Muscle layer of colon (tissue), 2 donors: ENCODE measurements at regions not wholly inside any gene's neighbourhood (a gene's known extent, or its start where the extent isn't known, plus 50 kb on each side); places are given as distances from the start of the nearest gene placed in this dataset.
"Not testable (repeated sequence)": the region's sequence is repeated elsewhere in the genome, so short reads cannot be mapped to it uniquely, and the experiment has no call there.

ENCODE experiments used
- H3K27ac ChIP-seq: one replicate; pipeline ENCODE4 v1.7.0; 2013; ENCODE audit warnings: low read depth, mild to moderate bottlenecking, low read length, moderate library complexity
- H3K27me3 ChIP-seq, 2 donors: one replicate each; pipeline ENCODE4 v1.7.0; 2013; ENCODE audit warnings: low read length in 2 of 2, mild to moderate bottlenecking in 2 of 2; ENCODE audit not compliant: insufficient read depth in 2 of 2, control insufficient read depth in 1 of 2
- H3K36me3 ChIP-seq: one replicate; pipeline ENCODE4 v1.7.0; 2013; ENCODE audit warnings: mild to moderate bottlenecking, low read length; ENCODE audit not compliant: insufficient read depth
- H3K4me1 ChIP-seq: one replicate; pipeline ENCODE4 v1.7.0; 2013; ENCODE audit warnings: mild to moderate bottlenecking, low read length; ENCODE audit not compliant: insufficient read depth
- H3K4me3 ChIP-seq, 2 donors: one replicate each; pipeline ENCODE4 v1.7.0; 2013; ENCODE audit warnings: low read length in 2 of 2, low read depth in 1 of 2, mild to moderate bottlenecking in 1 of 2, moderate library complexity in 1 of 2
- H3K9ac ChIP-seq: one replicate; pipeline ENCODE4 v1.7.0; 2013; ENCODE audit warnings: low read length
- H3K9me3 ChIP-seq: one replicate; pipeline ENCODE4 v1.7.0; 2013; ENCODE audit warnings: mild to moderate bottlenecking, low read length
- donor health status: abdominal sarcoma.
- donor health status: Adenocarcinoma of cecum.

DNA sequence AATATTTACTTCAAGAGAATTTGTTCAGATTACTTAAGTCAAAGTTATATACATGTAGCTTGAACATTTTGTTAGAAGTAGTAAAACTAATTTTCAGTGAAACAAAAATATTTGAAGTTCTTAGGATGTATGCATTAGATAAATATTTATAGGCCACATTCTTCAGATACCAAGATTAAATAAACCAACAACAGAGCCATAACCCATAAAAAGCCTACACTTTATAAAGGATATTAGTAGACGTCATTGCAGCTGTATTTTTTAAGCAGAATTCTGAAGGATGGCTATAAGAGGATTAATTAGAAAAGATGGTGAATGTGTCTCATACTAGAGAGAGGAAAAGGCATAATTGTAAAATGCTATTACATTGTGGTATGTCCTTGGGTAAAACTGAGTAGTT lies 449.7 kb upstream of the ALCAM start:
- Histone ChIP-seq H3K27me3 (no peaks in the 10 kb centered on the region), H3K9ac (no peak overlapping the region), H3K4me1 (no peaks in the 10 kb centered on the region), H3K27ac (no peak overlapping the region), H3K36me3 (no peaks in the 10 kb centered on the region), H3K9me3 (no peaks in the 10 kb centered on the region), H3K4me3 (no peak overlapping the region)

DNA sequence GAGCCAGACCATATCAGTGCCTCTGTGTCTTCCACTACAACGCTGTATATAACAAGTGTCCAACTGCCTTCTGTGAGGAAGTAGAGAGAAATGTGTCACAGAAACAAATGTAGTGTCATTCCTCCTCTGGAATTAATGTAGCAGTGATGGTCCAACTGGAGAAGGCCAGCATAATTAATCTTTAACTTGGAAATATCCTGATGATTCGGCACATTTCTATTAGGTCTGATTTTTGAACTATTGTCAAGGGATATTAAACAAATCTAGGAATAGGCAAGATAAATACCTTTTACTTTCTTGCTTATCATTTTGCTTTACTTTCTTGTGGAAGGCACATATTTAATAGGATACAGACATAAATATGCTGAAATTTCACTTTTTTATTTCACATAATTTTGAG lies 446.2 kb upstream of the ALCAM start:
- no peak overlapping the region for H3K9ac ChIP-seq
- H3K27ac ChIP-seq: no peak overlapping the region
- no peaks in the 10 kb centered on the region for H3K36me3 ChIP-seq
- H3K27me3 ChIP-seq: no peaks in the 10 kb centered on the region
- H3K9me3 ChIP-seq: no peaks in the 10 kb centered on the region
- no peaks in the 10 kb centered on the region for H3K4me1 ChIP-seq
- no peak overlapping the region for H3K4me3 ChIP-seq

DNA sequence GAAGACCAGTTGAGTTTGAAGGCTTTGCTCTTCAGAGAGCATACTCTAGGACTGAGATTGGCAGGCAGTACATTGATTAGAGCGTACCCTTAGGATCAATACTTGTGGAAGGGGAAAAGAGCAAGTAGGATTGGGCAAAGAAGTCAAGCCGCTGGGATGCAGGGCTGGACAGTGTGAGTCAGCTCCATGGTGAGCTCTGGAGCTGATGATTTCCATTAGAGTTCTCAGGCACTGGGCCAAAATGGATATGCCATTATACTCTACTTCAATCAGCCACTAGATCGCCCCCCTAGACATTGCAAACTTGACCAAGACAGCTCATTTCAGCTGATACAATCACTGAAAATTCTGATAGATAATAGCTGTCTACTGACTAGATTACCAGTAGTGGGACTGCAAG lies 432.7 kb upstream of the ALCAM start:
- H3K4me3 ChIP-seq: no peak overlapping the region
- H3K27me3 ChIP-seq: no peaks in the 10 kb centered on the region
- H3K9ac ChIP-seq: no peak overlapping the region
- H3K9me3 ChIP-seq: no peaks in the 10 kb centered on the region
- no peaks in the 10 kb centered on the region for H3K36me3 ChIP-seq
- no peak overlapping the region for H3K27ac ChIP-seq
- H3K4me1 ChIP-seq: no peaks in the 10 kb centered on the region

DNA sequence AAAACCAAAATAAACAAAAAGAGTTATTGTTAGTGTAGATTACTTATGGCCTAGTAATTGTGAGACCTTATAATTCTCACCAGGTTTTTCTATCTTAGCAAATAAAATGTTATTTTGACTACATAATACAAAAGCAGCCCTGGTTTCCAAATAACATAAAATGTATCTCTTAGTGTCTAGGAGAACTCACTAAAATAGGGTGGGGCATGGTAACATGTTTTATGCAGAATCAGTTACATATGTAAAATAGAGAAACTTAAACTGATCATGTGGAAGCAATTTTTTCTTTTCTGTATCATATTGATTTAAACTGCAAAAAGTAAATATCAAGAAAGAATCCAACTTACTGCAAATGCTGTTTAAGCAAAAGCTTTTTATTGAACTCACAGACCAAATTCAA lies 431.1 kb upstream of the ALCAM start:
- Histone ChIP-seq H3K4me1 (no peaks in the 10 kb centered on the region), H3K27me3 (no peaks in the 10 kb centered on the region), H3K36me3 (no peaks in the 10 kb centered on the region), H3K4me3 (no peak overlapping the region), H3K27ac (no peak overlapping the region), H3K9ac (no peak overlapping the region), H3K9me3 (no peaks in the 10 kb centered on the region)

DNA sequence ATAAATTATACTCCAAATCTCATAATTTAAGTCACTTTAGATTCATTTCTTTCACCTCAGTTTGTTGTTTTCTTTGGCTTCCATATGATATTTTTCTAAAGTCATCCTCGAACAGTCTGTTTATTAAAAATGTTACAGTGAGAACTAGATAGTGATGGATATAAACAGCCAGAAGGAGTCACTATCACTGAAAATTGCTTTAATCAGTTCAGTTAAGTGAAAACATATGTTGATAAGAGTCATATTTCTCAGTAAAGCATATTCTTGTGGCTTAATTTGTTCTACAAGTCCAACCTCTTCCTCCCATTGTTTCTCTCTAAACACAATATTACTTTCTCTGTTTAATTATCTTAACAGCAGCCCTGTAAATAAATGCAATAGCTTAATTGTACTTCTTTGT lies 427.5 kb upstream of the ALCAM start:
- Histone ChIP-seq H3K4me1 (no peaks in the 10 kb centered on the region), H3K9ac (no peak overlapping the region), H3K36me3 (no peaks in the 10 kb centered on the region), H3K9me3 (no peaks in the 10 kb centered on the region), H3K27ac (no peak overlapping the region), H3K27me3 (no peaks in the 10 kb centered on the region), H3K4me3 (no peak overlapping the region)

DNA sequence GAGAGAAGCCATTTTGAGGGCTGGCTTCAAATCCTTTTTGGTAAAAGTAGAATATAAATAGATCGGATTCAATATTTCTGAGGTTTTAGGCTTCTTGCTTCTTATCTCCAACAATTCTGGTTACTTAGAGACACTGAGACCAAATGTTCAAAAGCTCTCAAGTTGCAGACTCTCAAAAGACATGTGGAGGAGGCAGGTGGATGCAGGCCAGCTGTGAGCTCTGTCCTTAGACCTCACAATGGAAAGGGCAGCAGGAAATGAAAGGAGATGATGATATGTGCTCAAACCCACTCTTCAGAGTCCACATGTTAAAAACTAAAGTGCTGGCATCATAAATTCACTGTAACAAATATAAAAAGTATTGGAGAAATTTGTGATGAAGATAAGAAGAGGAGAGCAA lies 424.9 kb upstream of the ALCAM start:
- Histone ChIP-seq H3K4me3 (no peak overlapping the region), H3K9ac (no peak overlapping the region), H3K27me3 (no peaks in the 10 kb centered on the region), H3K27ac (no peak overlapping the region), H3K9me3 (no peaks in the 10 kb centered on the region), H3K36me3 (no peaks in the 10 kb centered on the region), H3K4me1 (no peaks in the 10 kb centered on the region)

DNA sequence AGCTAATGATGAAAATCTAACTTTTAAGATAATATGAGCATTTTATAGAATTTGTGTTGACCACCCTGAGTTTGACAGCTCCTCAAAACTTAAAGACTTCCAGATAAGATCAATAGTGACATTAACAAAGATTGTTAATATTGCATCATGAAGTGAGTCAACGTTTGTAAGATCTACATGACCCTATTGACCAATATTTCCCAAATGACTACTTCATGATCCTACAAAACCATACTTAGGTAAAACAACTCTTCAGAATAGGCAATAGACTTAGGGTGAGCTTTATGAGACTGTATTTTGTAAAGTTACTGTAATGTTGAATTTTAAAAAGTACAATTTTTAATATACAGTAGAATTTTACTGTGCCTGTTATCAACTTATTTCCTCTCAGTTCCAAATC lies 422.7 kb upstream of the ALCAM start:
- Histone ChIP-seq H3K36me3 (no peaks in the 10 kb centered on the region), H3K27ac (no peak overlapping the region), H3K9ac (no peak overlapping the region), H3K4me1 (no peaks in the 10 kb centered on the region), H3K27me3 (no peaks in the 10 kb centered on the region), H3K9me3 (no peaks in the 10 kb centered on the region), H3K4me3 (no peak overlapping the region)

DNA sequence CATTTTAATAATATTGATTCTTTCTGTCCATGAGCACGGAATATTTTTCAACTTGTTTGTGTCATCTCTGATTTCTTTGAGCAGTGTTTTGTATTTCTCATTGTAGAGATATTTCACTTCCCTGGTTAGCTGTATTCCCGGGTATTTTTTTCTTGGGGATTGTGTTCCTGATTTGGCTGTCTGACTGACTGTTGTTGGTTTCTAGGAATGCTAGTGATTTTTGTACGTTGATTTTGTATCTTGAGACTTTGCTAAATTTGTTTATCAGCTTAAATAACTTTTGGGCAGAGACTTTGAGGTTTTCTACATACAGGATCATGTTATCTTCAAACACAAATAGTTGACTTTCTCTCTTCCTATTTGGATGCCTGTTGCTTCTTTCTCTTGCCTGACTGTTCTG lies 418.8 kb upstream of the ALCAM start:
- Histone ChIP-seq H3K4me3 (no peak overlapping the region), H3K9ac (no peak overlapping the region)

DNA sequence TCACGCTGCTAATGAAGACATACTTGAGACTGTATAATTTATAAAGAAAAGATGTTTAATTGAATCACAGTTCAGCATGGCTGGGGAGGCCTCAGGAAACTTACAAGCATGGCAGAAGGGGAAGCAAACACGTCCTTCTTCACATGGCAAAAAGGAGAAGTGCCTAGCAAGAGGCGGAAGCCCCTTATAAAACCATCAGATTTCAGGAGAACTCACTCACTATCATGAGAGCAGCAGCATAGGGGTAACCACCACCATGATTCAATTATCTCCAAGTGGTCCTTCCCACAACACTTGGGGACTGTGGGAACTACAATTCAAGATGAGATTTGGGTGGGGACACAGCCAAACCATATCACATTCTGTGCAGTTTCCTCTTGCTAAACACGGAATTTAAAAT lies 416.9 kb upstream of the ALCAM start:
- H3K9ac ChIP-seq, H3K27me3 ChIP-seq, H3K36me3 ChIP-seq, H3K9me3 ChIP-seq, H3K4me3 ChIP-seq, H3K27ac ChIP-seq, H3K4me1 ChIP-seq: not testable (repeated sequence)

More for the DNA sequence above, 418.8 kb upstream of the ALCAM start:
- Histone ChIP-seq H3K4me1 (no peaks in the 10 kb centered on the region), H3K27me3 (no peaks in the 10 kb centered on the region), H3K9me3 (no peaks in the 10 kb centered on the region), H3K36me3 (no peaks in the 10 kb centered on the region), H3K27ac (no peak overlapping the region)

DNA sequence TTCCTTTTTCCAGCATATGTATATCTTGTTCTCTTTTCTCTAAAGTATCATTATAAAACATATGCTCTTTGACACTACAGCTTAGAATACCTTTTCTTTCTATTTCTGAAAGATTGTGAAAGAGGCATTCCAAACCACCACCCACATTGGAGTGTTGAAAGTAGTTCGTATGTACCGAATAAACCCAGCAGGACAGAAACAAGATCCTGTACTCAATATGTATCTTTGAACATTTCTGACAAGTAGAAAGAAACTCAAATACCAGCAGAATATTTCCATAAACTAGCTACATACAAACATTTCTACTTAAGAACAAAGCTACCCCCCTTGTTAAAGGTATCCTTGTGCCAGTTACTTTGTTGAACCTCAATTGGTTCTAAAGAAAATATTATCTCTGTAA lies 415.3 kb upstream of the ALCAM start:
- H3K4me1 ChIP-seq: no peaks in the 10 kb centered on the region
- no peak overlapping the region for H3K9ac ChIP-seq
- H3K36me3 ChIP-seq: no peaks in the 10 kb centered on the region
- H3K27ac ChIP-seq: no peak overlapping the region
- H3K9me3 ChIP-seq: no peaks in the 10 kb centered on the region
- no peaks in the 10 kb centered on the region for H3K27me3 ChIP-seq
- H3K4me3 ChIP-seq: no peak overlapping the region

DNA sequence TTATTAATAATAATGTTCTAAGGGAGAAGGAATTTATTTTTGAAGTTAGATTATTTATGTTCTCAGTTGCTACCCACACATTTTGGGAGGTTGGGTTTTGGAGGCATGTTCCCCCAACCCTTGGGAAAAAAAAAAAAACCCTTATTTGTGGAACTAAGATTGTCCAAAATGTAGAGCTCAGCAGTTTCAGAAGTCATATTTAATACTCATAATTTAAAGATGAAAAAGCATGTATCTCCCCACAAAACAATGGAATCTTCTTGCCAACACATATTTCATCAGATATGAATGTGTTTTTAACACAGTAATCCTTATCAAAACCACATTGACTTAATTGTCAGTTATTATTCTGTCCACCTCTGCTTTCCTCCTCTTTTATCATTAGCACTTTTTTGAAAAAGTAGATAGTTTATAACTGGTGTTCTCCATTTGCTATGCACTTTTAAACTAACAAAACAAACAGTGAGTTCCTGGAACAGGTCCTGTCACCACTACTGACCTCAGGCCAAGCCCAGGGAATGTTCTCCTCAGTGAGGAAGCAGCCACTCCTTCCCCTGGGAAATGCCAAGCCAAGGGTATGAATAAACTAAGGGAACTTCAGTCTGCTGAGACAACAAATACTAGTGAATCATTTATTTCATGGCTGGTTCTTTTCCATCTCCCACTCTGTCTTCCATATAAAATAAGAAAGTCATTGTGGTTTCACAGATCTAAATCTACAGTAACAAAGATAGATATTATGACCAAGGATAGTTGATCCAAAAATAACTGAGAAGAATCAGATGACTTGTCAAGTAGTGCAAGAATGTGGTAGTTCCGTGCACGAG lies 414.4 kb upstream of the ALCAM start:
- H3K9me3 ChIP-seq: no peaks in the 10 kb centered on the region
- H3K36me3 ChIP-seq: no peaks in the 10 kb centered on the region
- H3K9ac ChIP-seq: no peak overlapping the region
- no peaks in the 10 kb centered on the region for H3K4me1 ChIP-seq
- H3K4me3 ChIP-seq: no peak overlapping the region
- no peaks in the 10 kb centered on the region for H3K27me3 ChIP-seq
- no peak overlapping the region for H3K27ac ChIP-seq

DNA sequence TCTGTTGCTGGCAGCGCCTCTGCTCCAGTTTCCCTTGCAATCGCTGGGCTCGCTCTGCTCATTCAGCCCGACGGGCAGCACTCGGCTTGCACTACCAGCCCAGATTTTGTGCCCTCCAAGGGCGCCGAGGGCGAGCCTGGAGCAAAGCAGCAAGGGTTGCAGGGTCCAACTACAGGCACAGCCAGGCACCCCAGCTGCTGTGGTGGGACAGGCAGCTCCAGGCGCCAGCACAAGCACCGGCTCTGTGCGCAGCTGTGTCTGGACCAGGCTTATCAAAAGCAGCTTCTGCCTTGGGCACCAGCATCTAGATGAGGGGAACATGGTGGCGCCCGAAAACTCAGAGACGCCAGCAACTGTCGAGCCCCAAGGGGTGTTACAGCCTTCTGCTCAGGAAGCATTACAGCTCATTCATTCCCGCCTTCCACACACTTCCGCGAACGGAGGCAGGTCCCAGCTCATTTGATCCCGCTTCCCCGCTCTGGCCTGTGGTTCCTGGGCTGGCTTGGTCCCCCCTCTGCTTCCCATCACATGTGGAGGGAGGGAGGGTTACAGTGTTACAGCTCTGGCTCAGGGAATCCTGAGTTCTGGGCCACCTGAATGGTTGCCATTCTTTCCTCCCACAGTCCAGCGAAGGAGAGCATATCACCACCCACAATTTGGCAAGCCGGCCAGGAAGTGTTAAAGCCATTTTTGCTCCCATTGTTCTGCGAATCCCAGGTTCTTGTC lies 409.9 kb upstream of the ALCAM start:
- H3K27me3 ChIP-seq: no peaks in the 10 kb centered on the region

More for the DNA sequence above, 409.9 kb upstream of the ALCAM start:
- H3K9ac ChIP-seq: no peak overlapping the region
- H3K4me3 ChIP-seq: no peak overlapping the region
- H3K27ac ChIP-seq: no peak overlapping the region
- no peaks in the 10 kb centered on the region for H3K36me3 ChIP-seq
- H3K4me1 ChIP-seq: no peaks in the 10 kb centered on the region
- no peaks in the 10 kb centered on the region for H3K9me3 ChIP-seq
